Stomach (tissue), 4 donors: ENCODE measurements at regions not wholly inside any gene's neighbourhood (a gene's known extent, or its start where the extent isn't known, plus 50 kb on each side); places are given as distances from the start of the nearest gene placed in this dataset.

Experiments used
- POLR2A ChIP-seq, 4 donors: fragments of 450-650 bp; IDR thresholded peaks; one replicate each; pipeline ENCODE4 v1.6.1; 2016; ENCODE audit warnings: antibody characterized with exemption in 4 of 4, control low read depth in 2 of 4, mild to moderate bottlenecking in 1 of 4, moderate library complexity in 1 of 4
- POLR2AphosphoS5 ChIP-seq, 3 donors: sonication (generic); formaldehyde crosslinking; IDR thresholded peaks; one replicate each; pipeline ENCODE4 v1.6.1; 2016; ENCODE audit warnings: antibody characterized with exemption in 3 of 3

DNA sequence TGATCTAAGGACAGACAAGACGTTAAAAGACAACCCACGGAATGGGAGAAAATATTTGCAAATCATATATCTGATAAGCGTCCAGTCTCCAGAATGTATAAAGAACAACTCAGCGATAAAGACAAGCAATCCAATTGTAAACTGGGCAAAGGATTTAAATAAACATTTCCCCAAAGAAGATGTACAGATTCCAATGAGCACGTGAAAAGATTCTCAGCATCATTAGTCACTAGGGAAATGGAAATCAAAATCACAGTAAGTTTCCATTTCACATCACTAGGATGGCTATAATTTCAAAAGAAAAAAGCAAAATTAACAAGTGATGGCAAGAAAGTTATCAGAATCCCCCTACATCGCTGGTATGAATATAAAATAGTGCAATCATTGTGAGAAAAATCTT lies 316.1 kb downstream of the SFMBT2 start:
- no peak for TF ChIP-seq POLR2A (IDR thresholded peaks at IDR 0.05)
- TF ChIP-seq POLR2AphosphoS5 (IDR thresholded peaks at IDR 0.05), result no peak
